Hippocampal formation (tissue), 2 donors: ENCODE measurements at regions not wholly inside any gene's neighbourhood (a gene's known extent, or its start where the extent isn't known, plus 50 kb on each side); places are given as distances from the start of the nearest gene placed in this dataset.
"Not testable (repeated sequence)": the region's sequence is repeated elsewhere in the genome, so short reads cannot be mapped to it uniquely, and the experiment has no call there.

Experiments
- DNase-seq, 2 donors: peaks; one replicate each; lab custom pipeline; 2025; lab: John Stamatoyannopoulos, UW

- no peak for DNase-seq
These were observed 94.1 kb upstream of the ATP1B1 start for GRCh38 chr1:169012416-169012815.

- no peak for DNase-seq
These were observed 92.7 kb upstream of the ATP1B1 start for GRCh38 chr1:169013821-169014220.

GRCh38 chr1:169015464-169015863 lies 91.0 kb upstream of the ATP1B1 start:
- DNase-seq = no peak

- DNase-seq = no peak
These were observed 87.7 kb upstream of the ATP1B1 start for GRCh38 chr1:169018751-169019150.

GRCh38 chr1:169019419-169020058 lies 87.0 kb upstream of the ATP1B1 start:
- DNase-seq = no peak

DNA sequence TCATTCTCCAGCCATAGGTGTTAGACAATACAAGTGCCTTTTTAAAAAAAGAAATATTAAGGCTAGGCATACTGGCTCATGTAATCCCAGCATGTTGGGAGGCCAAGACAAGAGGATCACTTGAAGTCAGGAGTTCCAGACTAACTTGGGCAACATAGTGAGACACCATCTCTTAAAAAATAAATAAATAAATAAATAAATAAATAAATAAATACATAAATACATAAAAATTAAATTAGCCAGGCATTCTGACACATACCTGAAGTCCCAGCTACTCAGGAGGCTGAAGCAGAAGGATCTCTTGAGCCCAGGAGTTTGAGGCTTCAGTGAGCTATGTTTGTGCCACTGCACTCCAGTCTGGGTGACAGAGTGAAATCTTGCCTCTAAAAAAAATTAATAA lies 85.8 kb upstream of the ATP1B1 start:
- DNase-seq = no peak

GRCh38 chr1:169022648-169023047 lies 83.8 kb upstream of the ATP1B1 start:
- no peak for DNase-seq

GRCh38 chr1:169024255-169024654 lies 82.2 kb upstream of the ATP1B1 start:
- no peak for DNase-seq

DNA sequence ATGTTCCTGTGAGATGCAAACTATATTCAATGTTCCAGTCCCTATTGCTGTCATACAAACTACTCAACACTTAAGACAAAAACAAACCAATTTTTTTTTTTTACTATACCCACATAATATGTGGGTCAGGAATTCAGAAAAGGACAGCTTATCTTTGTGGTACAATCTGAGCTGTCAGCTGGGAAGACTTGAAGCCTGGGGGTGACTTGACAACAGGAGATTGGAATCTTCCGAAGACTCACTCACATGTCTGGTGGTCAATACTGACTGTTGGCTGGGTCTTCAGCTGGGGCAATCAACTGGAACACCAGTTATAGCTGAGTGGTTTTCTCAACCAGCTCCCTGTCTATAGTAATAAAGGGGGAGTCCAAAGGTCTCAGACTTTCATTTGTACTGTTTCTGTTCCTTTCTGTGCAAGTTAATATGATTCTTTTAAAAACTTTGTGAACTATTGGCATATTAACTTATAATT lies 81.7 kb upstream of the ATP1B1 start:
- DNase-seq = no peak

- DNase-seq = no peak
These were observed 81.1 kb upstream of the ATP1B1 start for GRCh38 chr1:169025412-169025811.

DNA sequence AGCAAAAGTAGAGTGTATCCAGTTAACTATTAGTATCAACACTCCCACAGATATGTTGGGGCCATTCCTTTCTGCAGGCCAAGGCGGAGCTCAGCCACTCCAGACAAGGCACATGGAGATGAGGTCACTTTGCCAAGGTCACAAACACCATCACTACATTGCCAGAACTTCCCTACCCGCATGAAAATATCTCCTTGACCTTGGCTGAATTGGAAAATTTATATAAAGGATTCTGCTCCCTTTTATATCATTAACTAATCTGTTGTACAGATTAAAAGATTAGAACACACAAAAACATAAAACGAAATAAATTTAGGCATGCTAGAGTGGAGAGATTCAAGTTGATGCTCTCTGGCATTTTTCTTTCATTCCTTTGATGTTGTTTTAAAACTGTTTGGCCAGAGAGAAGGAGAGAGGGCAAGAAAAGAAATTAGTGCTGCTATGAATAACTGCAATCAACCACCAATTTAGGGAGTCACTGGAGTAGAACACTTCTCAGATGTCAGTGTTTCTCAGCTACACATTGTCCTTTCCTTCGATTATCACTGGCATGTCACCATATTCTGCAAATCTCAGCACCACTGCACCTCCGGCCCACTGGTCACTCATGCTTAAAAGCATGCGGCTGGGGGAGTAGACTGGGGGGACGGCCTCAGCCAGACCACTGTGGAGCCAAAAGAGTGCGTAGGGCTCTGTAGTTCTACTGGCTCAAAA lies 78.7 kb upstream of the ATP1B1 start:
- DNase-seq = no peak

DNA sequence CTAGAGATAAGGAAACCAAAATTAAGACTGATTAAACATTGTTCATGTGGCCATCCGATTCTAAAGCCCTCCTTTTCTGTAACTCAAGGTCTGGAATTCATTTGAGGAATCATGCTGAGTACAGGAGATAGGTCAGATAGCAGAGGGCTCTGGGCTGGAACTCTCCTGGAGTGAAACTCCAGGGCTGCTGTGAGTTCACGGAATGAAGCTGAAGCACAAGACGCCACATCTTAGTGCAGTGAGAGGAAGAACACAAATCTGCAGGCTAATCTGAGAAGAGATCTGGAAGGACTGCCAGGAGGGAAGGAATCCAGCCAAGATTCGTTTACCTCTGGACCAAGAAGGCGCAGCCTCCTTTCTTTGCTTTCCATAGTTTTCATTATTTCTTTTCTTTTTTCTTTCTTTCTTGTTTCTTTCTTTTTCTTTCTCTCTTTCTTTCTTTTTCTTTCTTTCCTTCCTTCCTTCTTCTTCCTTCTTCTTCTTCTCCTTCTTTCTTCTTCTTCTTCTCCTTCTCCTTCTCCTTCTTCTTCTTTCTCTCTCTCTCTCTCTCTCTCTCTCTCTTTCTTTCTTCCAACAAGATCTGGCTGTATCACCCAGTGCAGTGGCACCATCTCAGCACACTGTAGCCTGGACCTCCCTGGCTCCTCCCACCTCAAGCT lies 74.8 kb upstream of the ATP1B1 start:
- DNase-seq = no peak

DNA sequence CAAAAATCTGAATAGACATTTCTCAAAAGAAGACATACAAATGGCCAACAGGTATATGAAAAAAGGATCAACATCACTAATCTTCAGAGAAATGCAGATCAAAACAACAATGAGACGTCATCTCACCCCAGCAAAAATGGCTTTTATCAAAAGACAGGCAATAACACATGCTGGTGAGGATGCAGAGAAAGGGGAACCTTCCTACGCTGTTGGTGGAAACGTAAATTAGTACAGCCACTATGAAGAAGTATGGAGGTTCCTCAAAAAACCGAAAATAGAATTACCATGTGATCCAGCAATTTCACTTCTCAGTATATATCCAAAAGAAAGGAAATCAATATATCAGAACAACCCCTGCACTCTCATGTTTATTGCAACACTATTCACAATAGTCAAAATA lies 65.1 kb upstream of the ATP1B1 start:
- DNase-seq = no peak

DNA sequence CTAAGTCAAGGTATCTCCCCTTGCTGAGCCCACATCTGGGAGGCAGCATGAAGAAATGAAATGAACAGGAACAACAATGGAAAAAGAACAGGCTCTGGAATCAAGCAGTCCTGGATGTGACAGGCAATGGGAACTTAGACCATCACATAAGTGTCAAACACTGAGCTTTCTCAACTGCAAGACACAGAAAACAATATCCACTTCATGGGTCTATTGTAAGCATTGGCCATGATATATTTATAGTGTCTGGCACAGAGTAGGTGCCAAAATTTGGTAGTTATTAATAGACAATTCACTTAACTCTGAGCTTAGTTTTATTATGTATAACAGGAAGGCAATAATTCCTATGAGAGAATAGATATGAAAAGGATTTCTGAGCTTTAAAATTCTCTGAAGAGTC lies 64.1 kb upstream of the ATP1B1 start:
- no peak for DNase-seq

DNA sequence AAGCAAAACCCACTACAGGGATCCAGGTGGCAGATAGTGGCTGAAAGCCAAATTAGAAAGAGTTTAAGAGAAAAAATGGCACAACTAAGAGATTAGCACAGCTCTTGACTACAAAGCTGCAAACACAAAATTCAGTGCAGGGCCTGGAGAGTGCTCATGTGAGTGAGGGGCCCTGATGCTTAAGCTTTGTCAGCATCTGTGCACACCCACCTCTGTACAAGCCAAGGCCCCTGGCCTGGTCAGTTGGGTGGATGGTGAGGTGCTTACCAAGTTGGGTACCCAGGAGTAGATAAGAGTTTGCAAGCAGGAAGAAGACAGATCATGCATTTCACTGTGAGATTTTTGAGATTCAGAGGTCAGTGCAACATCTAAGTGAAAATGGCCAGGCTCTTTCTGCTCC lies 62.7 kb upstream of the ATP1B1 start:
- no peak for DNase-seq

DNA sequence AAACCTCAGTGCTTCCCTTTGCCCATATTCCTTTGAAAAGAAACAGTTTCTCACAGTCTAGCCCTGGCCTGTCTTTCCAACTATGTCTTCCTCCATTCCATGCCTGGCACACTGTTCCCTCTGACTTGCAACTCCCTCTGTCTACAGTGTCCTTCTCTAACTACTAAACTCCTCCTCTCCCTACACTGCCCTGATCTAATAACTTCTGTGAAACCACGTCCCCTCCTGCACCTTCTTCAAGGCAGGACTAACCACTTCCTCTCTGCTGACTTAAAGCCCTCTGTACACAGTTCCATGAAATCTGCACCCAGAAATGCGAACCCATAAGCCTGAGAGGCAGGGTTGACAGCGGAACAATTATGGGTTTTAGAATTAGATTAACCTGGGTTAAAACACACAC lies 62.2 kb upstream of the ATP1B1 start:
- DNase-seq = no peak

DNA sequence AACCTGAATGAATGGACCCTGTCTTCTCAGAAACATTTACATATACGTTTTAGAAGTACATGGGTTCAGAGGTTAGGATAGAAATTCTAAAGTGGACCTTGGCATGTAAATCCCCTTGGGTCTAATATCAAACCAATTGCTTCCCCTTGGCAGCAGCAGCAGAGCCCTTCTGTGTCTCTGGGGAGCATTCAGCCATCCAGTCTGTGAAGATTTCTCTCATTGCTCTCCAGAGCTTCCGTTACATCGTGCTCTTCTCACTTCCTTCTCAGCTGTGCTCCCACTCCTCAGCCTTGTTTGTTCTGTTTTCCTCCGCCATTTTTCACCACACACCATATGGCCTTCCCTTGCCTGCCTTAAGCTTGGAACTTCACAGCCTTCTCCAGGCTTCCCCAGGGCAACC lies 61.5 kb upstream of the ATP1B1 start:
- DNase-seq = no peak

GRCh38 chr1:169046671-169047070 lies 59.8 kb upstream of the ATP1B1 start:
- DNase-seq = no peak

GRCh38 chr1:169047074-169047473 lies 59.4 kb upstream of the ATP1B1 start:
- no peak for DNase-seq

DNA sequence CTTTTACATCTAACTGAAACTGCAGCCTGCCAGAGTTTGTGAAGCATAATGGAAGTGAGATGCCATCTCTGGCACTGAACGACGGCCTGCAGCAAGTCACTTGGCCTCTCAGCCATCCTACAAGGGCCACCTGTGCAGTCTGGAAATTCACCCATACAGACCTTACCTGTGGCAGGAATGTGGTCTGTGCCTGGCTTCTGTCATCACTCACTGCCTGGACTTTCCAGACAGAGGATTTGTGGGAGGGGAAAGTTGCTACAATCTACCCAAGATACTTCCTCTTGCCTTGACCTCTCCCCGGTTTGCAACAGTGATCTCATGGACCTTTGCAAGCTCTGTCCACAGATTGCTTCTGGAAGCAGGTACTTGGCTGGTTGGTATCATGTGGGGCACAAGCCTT lies 58.4 kb upstream of the ATP1B1 start:
- no peak for DNase-seq

DNA sequence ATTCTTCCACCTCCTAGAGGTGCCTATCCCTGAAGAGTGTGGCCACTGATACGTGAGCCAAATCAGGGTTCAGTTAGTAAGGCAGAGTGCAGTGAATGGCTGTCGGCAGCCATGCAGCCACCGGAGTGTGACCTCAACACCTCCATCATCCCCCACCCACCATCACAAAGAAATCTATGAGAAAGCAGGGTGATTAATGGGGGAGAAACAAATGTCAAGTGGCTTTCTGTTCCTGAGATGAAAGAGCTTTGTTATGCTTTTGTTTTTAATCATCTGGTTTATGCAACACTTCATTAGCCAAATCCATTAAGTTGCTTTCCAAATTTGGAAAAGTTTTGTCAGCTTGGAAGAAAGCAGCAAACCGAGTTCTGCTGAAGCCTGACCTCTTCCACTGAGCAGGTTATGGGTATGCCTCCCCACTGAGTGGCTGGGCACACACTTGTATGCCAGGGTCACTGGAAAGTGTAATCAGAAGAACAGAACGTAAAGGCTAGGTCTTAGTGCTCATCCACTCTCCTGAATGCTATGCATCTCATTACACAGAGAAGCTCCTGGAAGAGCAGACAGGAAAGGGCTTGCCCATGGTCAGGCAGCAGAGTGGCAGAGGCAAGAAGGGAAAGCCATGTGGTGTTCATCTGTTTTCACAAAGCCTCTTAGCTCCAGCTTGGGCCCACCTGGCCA lies 57.1 kb upstream of the ATP1B1 start:
- no peak for DNase-seq

DNA sequence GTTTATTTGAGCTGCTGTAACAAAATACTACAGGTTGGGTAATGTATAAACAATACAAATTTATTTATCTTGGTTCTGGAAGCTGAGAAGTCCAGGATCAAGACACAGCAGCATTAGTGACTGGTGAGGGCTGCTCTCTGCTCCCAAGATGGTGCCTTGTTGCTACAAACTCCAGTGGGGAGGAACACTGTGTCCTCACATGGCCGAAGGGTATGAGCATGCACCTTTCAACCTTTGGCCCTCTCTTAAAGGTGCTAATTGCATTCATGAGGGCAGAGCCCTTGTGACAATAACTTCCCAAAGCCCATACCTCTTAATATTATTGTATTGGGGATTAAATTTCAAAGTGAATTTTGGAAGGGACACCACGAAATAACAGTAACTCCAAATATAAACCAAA lies 55.3 kb upstream of the ATP1B1 start:
- DNase-seq = no peak

DNA sequence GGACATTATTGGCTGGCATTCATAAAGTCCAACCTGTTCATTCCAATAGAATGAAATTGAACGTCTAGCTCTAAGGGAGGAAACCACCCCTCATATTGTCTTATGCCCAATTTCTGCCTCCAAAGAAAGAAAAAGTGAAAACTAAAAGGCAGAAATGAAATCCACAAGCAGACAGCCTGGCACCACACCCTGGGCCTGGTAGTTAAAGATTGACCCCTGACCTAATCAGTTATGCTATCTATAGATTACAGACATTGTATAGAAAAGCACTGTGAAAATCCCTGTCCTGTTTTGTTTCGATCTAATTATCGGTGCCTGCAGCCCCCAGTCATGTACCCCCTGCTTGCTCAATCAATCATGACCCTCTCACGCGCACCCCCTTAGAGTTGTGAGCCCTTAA lies 54.3 kb upstream of the ATP1B1 start:
- DNase-seq = not testable (repeated sequence)
